OCI-LY3 (cell line): ENCODE measurements at regions not wholly inside any gene's neighbourhood (a gene's known extent, or its start where the extent isn't known, plus 50 kb on each side); places are given as distances from the start of the nearest gene placed in this dataset.

Experiments
- H2AFZ ChIP-seq: fragments of 200-600, 300-600 bp; shearing (Covaris generic); 2 replicates; pipeline ENCODE4 v1.6.0; 2014; ENCODE audit warnings: antibody characterized with exemption, low read depth, low read length
- H3K27ac ChIP-seq: fragments of 200-600, 300-600 bp; sonication (generic); 2 replicates; pipeline ENCODE4 v1.5.1; 2014; ENCODE audit warnings: mild to moderate bottlenecking, low read length, moderate library complexity, mixed read lengths
- H3K27me3 ChIP-seq: fragments of 200-600, 300-600 bp; sonication (generic); 2 replicates; pipeline ENCODE4 v1.6.1; 2014; ENCODE audit warnings: low read depth, low read length, mixed read lengths
- H3K36me3 ChIP-seq: fragments of 200-600, 300-600 bp; sonication (generic); replicated peaks from 2 replicates; pipeline ENCODE3; 2014; ENCODE audit warnings: low read depth, low read length, mixed read lengths
- H3K4me1 ChIP-seq: fragments of 300-600, 200-600 bp; sonication (generic); 2 replicates; pipeline ENCODE4 v1.6.1; 2014; ENCODE audit warnings: low read length, mixed read lengths
- H3K4me2 ChIP-seq: fragments of 200-600, 300-600 bp; sonication (generic); 2 replicates; pipeline ENCODE4 v1.6.1; 2014; ENCODE audit warnings: low read length, mixed read lengths
- H3K4me3 ChIP-seq: fragments of 300-600, 200-600 bp; sonication (generic); 2 replicates; pipeline ENCODE4 v1.5.1; 2014; ENCODE audit warnings: antibody characterized with exemption, mild to moderate bottlenecking, low read length, moderate library complexity
- H3K79me2 ChIP-seq: fragments of 300-600, 200-600 bp; shearing (Covaris generic); 2 replicates; pipeline ENCODE4 v1.6.1; 2014; ENCODE audit warnings: mild to moderate bottlenecking, low read length, mixed read lengths
- H3K9ac ChIP-seq: fragments of 300-600, 200-600 bp; shearing (Covaris generic); 2 replicates; pipeline ENCODE4 v1.6.0; 2014; ENCODE audit warnings: mild to moderate bottlenecking, low read length, moderate library complexity
- H3K9me3 ChIP-seq: fragments of 200-600, 300-600 bp; shearing (Covaris generic); 2 replicates; pipeline ENCODE4 v1.6.1; 2014; ENCODE audit warnings: low read length, mixed read lengths; ENCODE audit not compliant: insufficient read depth
- H4K20me1 ChIP-seq: fragments of 200-600, 300-600 bp; sonication (generic); 2 replicates; pipeline ENCODE4 v1.6.1; 2016; ENCODE audit warnings: low read length, mixed read lengths; ENCODE audit not compliant: insufficient read depth
- EZH2phosphoT487 ChIP-seq: fragments of 200-600 bp; shearing (Covaris generic); IDR thresholded peaks from 2 replicates; pipeline ENCODE4 v1.6.1; 2018; ENCODE audit warnings: antibody characterized with exemption, mixed run types, low read depth
- TF ChIP-seq, protein P1 (sequence below): fragments of 200-600, 300-600 bp; sonication (generic); IDR thresholded peaks from 2 replicates; pipeline ENCODE4 v1.5.1; 2014; ENCODE audit warnings: antibody characterized with exemption, low read length, low read depth

DNA sequence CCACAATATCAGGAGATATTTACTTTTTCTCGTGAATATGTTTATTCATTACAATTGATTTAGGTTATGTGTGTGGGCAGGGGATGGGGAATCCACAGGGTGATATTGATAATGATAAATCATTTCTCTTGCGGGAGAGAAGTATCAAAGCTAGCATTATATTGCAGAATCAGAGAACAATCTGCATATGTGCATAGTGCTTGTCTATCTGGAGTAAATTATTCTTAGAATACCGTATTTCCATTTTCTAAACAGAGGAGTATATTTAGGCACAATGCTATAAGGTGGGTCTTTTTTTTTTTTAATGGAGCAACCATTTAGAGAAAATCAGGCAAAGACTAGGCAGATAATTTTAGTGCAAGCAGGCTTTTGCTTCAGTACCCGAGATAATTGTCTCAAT lies 166.0 kb upstream of the ARX start:
- no peak for TF ChIP-seq EZH2phosphoT487
- TF ChIP-seq, protein P1, sequence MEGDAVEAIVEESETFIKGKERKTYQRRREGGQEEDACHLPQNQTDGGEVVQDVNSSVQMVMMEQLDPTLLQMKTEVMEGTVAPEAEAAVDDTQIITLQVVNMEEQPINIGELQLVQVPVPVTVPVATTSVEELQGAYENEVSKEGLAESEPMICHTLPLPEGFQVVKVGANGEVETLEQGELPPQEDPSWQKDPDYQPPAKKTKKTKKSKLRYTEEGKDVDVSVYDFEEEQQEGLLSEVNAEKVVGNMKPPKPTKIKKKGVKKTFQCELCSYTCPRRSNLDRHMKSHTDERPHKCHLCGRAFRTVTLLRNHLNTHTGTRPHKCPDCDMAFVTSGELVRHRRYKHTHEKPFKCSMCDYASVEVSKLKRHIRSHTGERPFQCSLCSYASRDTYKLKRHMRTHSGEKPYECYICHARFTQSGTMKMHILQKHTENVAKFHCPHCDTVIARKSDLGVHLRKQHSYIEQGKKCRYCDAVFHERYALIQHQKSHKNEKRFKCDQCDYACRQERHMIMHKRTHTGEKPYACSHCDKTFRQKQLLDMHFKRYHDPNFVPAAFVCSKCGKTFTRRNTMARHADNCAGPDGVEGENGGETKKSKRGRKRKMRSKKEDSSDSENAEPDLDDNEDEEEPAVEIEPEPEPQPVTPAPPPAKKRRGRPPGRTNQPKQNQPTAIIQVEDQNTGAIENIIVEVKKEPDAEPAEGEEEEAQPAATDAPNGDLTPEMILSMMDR, result no peak
- Histone ChIP-seq H3K4me3 (no peak overlapping the region), H3K36me3 (no peaks in the 10 kb centered on the region), H2AFZ (no peak overlapping the region), H4K20me1 (no peaks in the 10 kb centered on the region), H3K9me3 (no peaks in the 10 kb centered on the region), H3K27ac (no peak overlapping the region), H3K4me2 (no peak overlapping the region), H3K9ac (no peak overlapping the region), H3K27me3 (no peaks in the 10 kb centered on the region), H3K4me1 (peaks cover 4% of the 10 kb centered on the region), H3K79me2 (no peaks in the 10 kb centered on the region)

DNA sequence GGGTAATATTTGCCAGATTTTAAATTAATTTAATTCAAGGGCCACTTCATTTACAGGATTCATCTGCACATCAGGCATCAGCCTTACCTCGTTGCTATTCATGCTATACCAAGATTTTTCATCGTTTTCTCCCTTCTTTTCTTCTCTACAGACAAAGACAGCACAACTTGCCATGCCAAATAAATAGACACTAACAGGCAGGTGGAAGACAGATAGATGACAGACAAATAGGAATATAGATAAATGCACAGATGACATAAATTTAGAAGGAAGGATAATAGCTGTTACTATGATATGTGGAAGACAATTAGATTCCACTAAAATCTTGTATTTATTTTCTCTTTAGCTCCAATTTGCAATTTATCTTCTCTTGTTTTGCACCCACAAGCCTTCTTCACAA lies 164.5 kb upstream of the ARX start:
- Histone ChIP-seq H2AFZ (no peak overlapping the region), H4K20me1 (no peaks in the 10 kb centered on the region), H3K4me2 (no peak overlapping the region), H3K4me1 (peaks cover 16% of the 10 kb centered on the region), H3K9me3 (no peaks in the 10 kb centered on the region), H3K4me3 (no peak overlapping the region), H3K36me3 (no peaks in the 10 kb centered on the region), H3K9ac (no peak overlapping the region), H3K27ac (no peak overlapping the region), H3K27me3 (no peaks in the 10 kb centered on the region), H3K79me2 (no peaks in the 10 kb centered on the region)
- TF ChIP-seq EZH2phosphoT487, result no peak
- TF ChIP-seq, protein P1, result no peak

DNA sequence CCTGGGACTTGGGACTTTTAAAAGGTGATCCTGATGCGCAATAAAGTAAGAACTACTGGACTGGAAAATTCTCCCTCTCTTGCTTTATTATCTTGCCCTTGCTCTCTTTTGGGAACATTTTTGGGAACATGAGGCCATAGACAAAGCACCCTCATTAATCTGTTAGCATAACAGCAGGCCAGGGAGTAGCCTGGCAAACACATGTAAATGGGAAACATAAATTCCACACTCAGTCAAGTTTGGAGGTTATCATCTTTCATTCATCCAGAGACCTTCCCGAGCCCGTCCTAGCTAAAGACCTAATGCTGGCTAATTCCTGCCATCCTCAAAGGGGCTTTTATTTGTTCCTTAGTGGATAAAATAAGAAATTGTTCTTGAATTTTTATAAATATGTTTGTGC lies 162.8 kb upstream of the ARX start:
- no peak overlapping the region for H3K4me3 ChIP-seq
- no peak overlapping the region for H3K4me2 ChIP-seq

DNA sequence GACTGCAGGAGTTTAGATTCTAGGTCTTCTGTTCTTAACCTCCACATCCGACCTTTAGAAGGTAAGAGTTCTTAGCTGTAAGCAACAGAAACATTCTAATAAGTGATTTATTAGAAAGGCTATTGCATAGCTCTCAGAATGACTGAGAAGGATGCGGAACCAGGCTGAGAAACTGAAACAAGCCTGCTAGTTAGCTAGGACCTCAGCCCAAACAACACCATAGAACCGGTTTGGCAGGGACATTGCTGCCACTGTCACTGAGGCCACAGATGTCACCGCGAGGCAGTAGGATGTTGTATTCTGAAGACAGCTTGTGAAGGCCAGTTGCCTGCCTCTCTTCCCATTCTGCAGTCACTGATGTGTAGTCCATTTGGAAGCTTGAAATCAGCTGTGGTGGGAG lies 160.0 kb upstream of the ARX start:
- H4K20me1 ChIP-seq, result no peaks in the 10 kb centered on the region
- H3K79me2 ChIP-seq, result no peaks in the 10 kb centered on the region
- TF ChIP-seq, protein P1, result no peak
- TF ChIP-seq EZH2phosphoT487, result no peak
- peak overlapping the region; percentile 77 for H3K4me2 ChIP-seq
- peak overlapping the region; percentile 53; the same call in 1 of the 2 replicates for H2AFZ ChIP-seq
- no peak overlapping the region for H3K27ac ChIP-seq
- H3K4me3 ChIP-seq, result peak overlapping the region; percentile 38
- no peaks in the 10 kb centered on the region for H3K27me3 ChIP-seq
- H3K4me1 ChIP-seq, result peaks cover 18% of the 10 kb centered on the region
- H3K9me3 ChIP-seq, result no peaks in the 10 kb centered on the region
- no peak overlapping the region for H3K9ac ChIP-seq
- H3K36me3 ChIP-seq, result no peaks in the 10 kb centered on the region

More for the DNA sequence above, 162.8 kb upstream of the ARX start:
- no peaks in the 10 kb centered on the region for H4K20me1 ChIP-seq
- no peak overlapping the region for H2AFZ ChIP-seq
- no peaks in the 10 kb centered on the region for H3K36me3 ChIP-seq
- peaks cover 18% of the 10 kb centered on the region for H3K4me1 ChIP-seq
- H3K9me3 ChIP-seq, result no peaks in the 10 kb centered on the region
- no peaks in the 10 kb centered on the region for H3K79me2 ChIP-seq
- no peak overlapping the region for H3K27ac ChIP-seq
- H3K27me3 ChIP-seq, result no peaks in the 10 kb centered on the region
- TF ChIP-seq, protein P1, result no peak
- TF ChIP-seq EZH2phosphoT487, result no peak
- H3K9ac ChIP-seq, result no peak overlapping the region
